Stimulated activated CD4-positive, alpha-beta T cell treated with anti-CD3 and anti-CD28 coated beads, TNF-alpha, amount 100 ng/mL, for 24 hours (primary cell): ENCODE measurements at regions not wholly inside any gene's neighbourhood (a gene's known extent, or its start where the extent isn't known, plus 50 kb on each side); places are given as distances from the start of the nearest gene placed in this dataset.
"Not testable (repeated sequence)": the region's sequence is repeated elsewhere in the genome, so short reads cannot be mapped to it uniquely, and the experiment has no call there.

Source experiments
- DNase-seq, 3 experiments: peaks; one replicate each; pipeline ENCODE4 v3.0.0-alpha.2; 2020; ENCODE audit warnings: low read depth in 3 of 3

DNA sequence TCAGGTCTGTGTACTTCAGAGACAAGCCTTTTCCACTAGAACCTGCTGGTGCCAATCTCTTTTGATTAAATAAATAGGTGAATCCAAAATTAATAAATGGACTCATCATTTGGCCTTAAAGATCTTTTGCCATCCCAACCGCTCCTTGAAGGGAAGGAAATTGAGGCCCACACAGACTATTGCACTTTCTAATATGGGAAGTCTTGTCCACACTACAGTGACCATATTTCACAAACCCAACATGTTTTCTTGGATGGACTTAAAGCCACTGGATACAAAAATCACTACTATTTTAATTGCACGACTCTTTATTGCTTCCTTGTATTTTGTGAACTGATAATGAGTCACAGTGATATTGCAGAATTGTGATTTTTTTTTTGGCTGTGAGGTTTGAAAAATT is 135.0 kb downstream of the DIRAS2 start:
- DNase-seq, result no peak

DNA sequence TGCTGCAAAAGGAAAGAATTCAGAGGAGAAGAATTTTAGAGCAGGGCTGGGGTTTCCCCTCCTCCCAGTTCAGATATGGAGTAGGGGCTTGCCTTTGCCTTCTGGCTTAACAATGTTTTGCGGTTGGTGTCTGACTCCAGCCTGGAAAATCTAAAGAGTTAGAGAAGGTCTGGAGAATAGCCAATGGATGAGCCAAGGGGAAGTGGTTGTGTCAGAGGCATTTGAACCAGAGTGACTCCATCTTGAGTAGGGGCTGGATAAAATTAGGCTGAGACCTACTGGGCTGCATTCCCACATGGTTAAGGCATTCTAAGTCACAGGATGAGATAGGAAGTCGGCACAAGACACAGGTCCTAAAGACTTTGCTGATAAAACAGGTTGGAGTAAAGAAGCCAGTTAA is 133.7 kb downstream of the DIRAS2 start:
- DNase-seq, result no peak

DNA sequence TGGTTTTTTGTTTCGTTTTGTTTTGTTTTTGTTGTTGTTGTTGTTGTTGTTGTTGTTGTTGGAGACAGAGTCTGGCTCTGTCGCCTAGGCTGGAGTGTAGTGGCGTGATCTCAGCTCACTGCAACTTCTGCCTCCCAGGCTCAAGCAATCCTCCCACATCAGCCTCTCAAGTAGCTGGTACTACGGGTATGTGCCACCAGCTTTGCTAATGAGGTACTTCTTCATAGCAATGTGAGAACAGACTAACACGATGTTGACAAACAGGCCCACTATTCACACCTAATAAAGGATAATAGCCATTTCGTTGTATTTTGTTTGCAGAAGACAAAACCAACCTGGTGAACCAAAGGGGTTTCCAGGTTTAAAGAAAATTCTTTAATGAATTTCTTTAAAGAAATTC is 130.9 kb downstream of the DIRAS2 start:
- DNase-seq, result no peak

DNA sequence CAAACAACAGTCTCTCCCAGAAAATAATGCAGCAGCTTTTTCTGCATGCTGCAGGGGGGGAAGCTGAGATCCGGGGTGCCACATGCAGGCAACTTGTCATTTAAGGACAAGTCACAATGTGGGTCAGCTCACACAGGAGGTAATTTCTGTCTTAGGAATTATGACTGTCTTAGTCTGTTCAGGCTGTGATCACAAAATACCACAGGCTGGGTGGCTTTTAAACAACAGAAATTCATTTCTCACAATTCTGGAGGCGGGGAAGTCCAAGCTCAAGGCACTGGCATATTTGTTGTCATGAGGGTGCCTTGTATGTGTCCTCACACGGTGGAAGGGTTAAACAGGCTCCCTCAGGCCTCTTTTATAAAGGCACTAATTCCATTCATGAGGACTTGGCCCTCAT is 127.7 kb downstream of the DIRAS2 start:
- no peak for DNase-seq

DNA sequence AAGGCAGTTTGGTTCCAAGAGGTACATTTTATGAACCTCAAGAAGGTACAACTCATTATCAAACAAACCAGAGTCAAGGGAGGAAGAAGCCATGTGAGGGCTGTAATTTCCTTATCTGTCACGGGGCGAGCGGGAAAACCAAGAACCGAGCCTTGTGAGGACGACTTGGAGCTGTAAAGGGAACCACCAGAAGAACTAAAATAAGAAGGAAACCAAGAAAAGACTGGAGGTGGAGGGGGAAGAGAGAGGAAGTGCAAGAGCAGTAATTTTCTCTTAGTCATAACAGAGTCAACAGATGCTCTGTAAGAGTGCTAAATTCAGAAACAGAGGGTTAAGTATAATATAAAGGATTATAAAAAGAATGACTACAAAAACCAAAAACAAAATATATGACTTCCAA is 127.1 kb downstream of the DIRAS2 start:
- DNase-seq, result no peak

DNA sequence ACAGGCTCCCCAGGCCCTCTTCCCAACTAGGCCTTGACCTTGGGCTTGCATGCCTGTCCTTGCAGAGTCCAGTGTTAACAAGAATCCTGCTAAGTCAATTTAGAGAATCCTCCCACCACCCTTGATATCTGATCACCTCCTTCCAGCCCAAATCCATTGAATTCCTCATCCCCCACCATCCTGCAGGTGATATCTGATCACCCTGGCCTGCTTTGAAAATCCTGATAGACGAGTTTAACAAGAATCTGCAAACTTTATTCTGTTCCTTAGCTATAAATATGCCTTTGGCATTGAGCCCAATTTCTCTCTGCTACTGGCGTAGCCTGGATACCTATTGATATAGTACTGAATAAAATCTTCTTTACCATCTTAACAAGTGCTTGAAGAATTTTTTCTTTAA is 125.5 kb downstream of the DIRAS2 start:
- no peak for DNase-seq

DNA sequence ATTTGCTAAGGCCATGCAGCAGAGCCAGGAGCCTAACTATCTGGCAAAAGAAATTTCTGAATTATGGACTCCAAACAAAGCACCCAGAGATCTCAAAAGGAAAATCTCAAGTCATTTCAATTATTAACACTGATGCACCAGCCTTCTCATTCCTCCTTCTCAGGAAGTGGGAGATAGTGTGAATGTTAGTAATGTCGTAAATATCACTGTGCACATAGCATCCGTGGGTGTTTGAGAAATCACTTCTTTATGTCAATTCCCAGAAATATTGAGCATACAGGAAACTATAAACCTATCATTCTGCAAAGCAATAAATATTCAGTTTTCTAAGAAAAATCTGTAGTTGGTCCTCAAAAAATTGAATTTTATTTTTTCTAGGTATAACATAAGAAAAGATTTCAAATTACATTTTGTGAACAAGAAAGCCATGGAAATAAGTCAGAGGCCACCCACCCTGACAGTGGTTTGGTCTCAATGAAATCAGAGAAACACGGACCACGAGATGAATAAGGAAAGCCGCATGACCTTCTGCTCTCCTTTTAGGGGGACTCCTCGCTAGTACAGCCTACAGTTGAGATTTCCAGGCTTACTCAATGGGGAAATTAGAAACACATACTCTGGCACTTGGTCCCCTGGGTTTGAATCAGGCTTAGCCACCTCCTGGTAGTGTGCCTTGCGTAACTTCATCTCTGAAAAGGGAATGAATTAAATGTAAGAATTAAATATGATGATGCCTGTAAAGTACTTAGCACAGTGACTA is 120.6 kb downstream of the DIRAS2 start:
- DNase-seq, result no peak

DNA sequence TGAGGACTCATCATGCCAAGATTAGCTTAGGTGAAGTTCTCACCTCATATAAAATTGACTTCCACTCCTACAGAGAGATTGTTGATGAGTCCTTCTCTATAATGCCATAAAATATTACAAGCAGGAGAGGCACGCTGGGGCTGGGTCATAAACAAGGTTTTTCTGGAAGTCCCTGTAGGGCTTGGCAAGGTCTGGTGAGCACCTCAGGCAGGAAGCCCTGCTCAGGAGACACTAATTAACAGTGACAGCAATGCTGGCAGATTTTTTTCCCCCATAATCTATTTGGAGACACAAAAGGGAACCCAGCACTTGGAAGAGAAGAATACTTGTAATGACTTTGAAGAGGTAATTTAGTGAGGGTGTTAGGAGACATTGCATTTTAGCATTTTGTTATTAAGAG is 118.7 kb downstream of the DIRAS2 start:
- no peak for DNase-seq

DNA sequence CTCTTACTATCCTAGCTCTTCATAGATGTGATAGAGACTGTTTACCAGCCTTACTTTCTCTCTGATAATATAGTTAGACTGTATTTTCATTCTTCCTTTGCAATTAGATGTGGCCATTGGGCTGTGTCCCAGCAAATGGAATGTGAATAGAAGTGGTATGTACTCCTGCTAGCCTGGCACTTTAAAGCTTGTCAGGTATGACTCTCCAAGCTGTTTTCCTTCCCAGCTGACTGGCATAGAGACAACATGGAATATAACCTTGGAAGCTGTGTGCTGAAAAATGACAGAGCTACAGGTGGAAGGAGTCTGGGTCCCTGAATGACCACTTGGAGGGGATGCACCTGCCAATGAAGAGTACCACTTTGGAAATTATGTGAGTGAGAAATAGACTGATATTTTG is 116.2 kb downstream of the DIRAS2 start:
- DNase-seq, result no peak

DNA sequence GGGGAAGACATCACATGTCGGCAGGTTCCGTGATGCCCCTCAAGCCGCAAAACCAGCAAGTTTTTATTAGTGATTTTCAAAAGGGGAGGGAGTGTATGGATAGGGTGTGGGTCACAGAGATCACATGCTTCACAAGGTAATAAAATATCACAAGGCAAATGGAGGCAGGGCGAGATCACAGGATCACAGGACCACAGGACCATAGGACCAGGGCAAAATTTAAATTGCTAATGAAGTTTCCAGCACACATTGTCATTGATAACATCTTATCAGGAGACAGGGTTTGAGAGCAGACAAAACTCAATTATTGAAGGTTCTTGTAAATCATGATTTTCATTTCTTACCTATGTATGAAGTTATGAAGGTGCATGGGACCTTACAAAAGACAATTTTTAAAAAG is 106.5 kb downstream of the DIRAS2 start:
- not testable (repeated sequence) for DNase-seq

DNA sequence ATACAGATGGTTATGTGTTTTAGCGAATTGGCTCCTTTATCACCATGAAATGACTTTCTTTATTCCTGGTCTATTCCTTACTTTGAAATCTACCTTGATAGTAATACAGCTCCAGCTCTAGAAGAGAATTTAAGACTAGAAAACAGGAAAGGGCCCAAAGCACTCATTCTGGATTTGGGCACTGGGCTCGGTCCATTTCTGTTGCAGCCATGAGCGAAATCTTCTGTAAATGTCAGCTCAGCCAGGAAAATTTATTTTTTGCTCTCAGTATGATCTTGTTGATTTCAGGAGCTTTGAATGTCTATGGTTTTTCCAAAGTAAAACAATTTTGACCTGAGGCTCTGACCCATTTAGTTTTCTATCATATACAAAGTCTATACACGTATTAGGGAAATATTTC is 104.1 kb downstream of the DIRAS2 start:
- DNase-seq, result no peak

DNA sequence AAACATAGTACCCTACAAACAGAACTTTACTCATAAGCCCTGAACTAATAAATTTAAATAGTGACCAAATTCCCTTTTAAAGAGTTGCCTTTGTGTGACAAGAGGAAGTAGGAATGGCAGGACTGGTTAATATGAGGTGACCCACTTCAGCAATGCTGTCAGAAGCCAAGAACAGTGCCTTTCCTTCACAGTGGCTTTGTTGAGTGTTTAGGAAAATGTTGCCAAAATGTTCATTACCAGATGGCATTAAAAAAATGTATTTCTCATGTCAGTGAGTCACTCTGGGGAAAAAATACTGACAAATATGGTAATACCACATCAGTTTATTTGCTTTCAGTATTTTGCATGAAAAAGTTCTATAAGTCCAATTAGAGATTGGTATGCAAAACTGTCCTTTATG is 103.3 kb downstream of the DIRAS2 start:
- no peak for DNase-seq

DNA sequence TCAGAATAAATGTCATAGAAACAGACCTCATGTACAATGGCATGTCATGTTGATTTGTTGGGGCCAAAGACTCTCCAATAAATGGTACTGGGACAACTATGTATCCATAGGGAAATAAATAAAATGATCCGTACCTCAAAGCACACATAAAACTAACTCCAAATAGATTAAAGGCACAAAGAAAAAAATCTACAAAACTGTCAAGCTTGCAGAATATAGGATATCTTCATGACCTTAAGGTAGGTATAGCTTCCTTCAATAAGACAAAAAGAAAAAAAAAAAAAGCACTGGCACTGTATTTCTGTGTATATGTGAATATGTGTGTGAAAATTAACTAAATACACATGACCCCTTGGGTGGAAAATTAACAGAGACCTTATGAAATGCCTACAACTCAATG is 101.9 kb downstream of the DIRAS2 start:
- no peak for DNase-seq

DNA sequence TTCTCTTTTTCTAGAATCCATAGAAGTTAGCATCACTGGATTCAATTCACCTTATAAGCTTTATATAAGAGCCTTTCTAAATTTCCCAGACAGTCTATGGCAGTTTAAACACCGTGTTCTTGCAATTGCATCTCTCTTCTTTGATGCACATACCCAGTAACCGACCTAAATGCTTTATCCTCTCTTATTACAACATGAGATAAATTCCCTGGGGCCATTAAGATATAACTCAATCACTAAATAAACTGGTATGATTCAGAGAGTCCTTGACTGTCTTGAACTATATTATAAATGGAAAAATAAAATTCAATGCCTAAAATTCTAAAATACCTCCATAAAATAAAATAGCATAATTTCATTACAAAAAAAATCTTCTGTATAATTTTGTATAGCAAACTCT is 98.1 kb downstream of the DIRAS2 start:
- no peak for DNase-seq

DNA sequence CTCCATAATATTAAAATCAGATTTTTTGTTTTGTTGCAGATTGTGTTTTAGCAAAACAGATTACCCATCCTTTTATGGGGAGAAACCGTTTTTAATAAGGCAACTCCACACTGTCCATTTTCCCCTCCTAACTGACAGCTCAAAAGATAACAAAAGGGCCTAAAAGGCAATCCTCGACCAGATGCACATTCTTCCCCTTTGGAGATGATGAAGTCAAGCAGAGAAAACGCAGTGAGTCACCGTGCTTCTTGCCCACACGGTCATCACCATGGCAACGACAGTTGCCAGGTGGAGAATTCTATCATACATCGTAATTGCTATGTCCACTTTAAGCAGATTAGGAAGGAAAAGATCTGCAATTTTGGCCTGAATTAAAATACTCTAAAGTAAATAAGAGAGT is 96.4 kb downstream of the DIRAS2 start:
- DNase-seq, result no peak

DNA sequence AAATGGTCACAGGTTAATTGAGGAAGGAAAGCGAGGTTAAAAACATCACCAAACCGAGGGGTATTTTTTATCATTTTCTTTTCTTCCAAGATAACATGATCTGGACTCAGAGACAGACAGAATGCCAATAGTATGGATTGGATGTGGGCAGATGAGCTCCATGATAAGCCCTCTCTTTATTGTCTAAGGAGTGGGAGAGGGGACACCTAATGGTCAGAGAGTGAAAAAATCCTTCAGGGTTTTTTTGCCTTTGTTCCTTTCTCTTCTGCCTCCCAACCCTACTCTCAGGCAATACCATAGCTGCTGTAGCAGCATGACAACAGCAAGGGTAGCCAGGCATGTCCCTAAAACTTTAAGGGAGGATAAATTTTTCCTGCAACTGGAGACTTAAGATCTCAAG is 94.7 kb downstream of the DIRAS2 start:
- no peak for DNase-seq

DNA sequence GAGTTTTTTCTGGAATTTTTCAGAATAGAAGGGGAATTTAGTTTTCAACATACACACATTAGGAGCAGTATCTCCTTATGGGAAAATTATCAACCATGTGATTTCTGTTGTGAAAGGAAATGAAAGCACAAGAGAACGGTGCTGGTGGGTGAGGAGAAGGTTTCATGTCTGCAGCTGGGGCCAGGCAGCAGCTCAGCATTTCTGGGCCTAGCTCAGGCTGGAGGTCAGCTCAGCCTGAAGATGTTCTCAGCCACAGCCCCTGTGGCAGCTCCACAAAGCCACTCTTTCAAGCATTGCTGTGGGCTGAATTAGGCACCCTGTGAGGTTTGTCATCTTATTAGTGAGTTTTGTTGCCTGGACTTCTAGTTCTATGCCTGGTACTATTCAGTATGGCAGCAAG is 90.3 kb downstream of the DIRAS2 start:
- no peak for DNase-seq

DNA sequence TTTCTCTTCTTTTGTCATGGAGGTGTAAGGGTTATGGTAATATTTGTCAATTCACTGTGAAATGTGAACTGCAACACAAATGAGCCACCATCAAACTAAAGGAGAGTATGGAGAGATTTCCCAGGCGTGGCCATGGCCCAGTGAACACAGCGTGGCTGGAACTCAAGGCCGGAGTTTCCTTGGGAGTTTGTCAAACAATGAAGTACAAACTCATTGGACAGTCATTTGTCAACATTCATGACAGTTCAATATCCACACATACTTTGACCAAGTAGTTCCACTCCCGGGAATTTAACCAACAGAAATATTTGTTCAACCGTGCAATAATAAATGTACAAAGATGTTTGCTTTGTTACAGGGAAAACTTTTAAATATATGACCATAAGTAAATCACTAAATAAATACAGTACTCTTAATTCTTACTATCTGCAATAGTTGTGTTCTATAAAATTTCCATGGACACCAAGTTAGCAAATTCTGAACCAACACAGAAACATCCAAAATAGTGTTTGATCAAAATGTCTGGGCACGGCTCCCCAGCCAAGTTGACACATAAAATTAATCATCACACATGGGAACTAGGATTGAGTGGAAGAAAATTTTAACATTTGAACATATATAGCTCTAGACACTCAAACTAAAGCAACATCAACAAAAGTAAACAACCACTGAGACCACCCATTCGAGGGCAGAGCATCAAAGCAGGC is 87.1 kb downstream of the DIRAS2 start:
- no peak for DNase-seq

DNA sequence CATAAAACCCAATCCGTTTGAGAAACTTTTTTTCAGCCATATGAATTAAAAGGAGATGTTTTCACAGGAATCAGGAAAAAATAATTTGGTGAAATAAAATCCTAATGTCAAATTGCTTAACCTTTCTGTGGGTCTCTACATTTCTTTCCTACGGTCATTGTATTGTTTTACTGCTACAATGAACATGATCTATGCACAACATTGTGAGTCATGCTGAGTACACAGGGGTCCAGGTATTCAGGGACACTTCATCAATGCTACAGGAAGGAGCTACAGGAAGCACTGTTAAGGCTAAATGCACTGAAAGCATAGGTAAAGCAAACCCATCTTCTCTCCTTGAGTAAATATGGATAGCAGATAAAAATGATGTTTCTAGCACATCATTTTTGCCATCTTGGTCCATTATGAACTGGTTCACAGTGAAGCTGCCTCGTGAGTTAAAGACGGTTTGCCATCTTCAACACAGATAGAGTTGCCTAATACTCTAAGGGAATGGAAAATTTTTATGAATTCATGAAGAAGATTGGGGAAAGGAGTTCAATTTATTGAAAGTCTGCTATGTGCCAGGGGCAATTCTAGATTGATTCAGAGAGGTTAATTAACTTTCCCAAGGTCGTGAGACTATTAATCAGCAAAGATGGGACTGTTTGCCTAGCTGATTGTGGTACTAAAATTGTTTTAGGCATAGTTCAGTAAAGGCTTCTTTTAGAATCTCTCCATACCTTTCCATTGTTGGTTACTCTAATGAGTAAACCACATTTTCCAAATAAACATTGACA is 85.5 kb downstream of the DIRAS2 start:
- no peak for DNase-seq

DNA sequence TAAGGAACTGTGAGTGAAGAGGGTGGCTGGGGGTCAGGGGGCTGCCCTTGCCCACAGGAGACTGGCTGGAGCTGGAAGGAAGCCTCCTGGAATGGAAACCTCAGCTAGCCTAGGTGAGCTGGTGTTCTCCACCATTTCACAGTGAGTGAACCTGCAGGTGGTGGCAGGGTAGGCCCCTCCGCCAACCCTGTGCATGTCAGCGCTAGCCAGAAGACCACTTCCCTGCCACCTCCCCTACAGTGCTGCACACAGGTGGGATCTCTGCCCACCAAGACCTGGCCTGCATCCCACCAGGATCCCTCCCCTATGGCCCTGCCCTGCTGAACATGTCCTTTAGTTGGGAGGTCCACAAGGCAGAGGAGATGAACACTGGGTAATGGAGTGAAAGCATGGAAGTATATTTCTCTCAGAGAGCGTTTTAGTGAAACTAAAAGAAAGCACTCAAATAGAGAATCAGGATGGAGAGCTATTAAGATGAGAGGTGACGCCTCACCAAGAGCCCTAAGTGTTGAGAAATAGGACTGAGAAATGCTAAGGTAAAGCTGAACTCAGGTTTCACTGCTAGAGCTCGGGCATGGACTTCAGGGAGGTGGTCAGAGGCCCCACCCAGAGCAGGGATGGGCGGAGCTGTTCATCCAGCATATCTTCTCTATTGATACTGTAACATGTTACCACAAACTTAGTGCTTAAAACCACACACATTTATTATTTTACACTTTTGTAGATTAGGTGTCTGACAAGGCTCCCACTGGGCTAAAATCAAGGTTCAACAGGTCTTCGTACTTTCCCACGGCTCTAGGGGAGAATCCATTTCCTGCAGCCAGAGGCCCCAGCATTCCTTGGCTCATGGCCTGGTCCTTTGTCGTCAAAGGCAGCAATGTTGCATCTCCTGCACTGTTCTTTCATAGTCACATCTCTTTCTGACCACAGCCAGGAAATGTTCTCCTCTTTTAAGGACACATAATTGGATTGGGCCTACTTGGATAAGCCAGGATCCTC is 83.2 kb downstream of the DIRAS2 start:
- DNase-seq, result no peak
